Loucy (cell line): ENCODE measurements at regions not wholly inside any gene's neighbourhood (a gene's known extent, or its start where the extent isn't known, plus 50 kb on each side); places are given as distances from the start of the nearest gene placed in this dataset.

ENCODE experiments used
- H2AFZ ChIP-seq: fragments of 200-600 bp; sonication (generic); 2 replicates; pipeline ENCODE4 v1.6.0; 2016; ENCODE audit warnings: antibody characterized with exemption, mild to moderate bottlenecking, low read length, moderate library complexity
- H3F3A ChIP-seq: fragments of 200-600 bp; 2 replicates; pipeline ENCODE4 v1.6.0; 2016; ENCODE audit warnings: antibody characterized with exemption, low read depth, mild to moderate bottlenecking
- H3K27me3 ChIP-seq: fragments of 200-600 bp; sonication (generic); 2 replicates; pipeline ENCODE4 v1.6.1; 2014; ENCODE audit warnings: low read length, mild to moderate bottlenecking; ENCODE audit not compliant: insufficient read depth, poor library complexity, severe bottlenecking
- H3K36me3 ChIP-seq: fragments of 200-600 bp; sonication (generic); 2 replicates; pipeline ENCODE4 v1.6.1; 2016; ENCODE audit warnings: low read length; ENCODE audit not compliant: insufficient read depth
- H3K4me1 ChIP-seq: fragments of 200-600 bp; sonication (generic); 2 replicates; pipeline ENCODE4 v1.5.1; 2014; ENCODE audit warnings: low read length, mild to moderate bottlenecking; ENCODE audit not compliant: insufficient read depth, poor library complexity, severe bottlenecking
- H3K4me2 ChIP-seq: fragments of 200-600 bp; sonication (generic); 2 replicates; pipeline ENCODE4 v1.6.0; 2014; ENCODE audit warnings: antibody characterized with exemption, low read length, low read depth, mild to moderate bottlenecking; ENCODE audit not compliant: poor library complexity, severe bottlenecking
- H3K4me3 ChIP-seq: fragments of 200-600 bp; sonication (generic); 2 replicates; pipeline ENCODE4 v1.5.1; 2014; ENCODE audit warnings: low read length, mild to moderate bottlenecking, mixed read lengths; ENCODE audit not compliant: poor library complexity, severe bottlenecking
- H3K79me2 ChIP-seq: fragments of 200-600 bp; sonication (generic); 2 replicates; pipeline ENCODE4 v1.6.1; 2014; ENCODE audit warnings: low read length; ENCODE audit not compliant: insufficient read depth
- H3K9ac ChIP-seq: fragments of 200-600 bp; sonication (generic); 2 replicates; pipeline ENCODE4 v1.6.0; 2014; ENCODE audit warnings: mild to moderate bottlenecking, low read depth, low read length, moderate library complexity; ENCODE audit not compliant: poor library complexity, severe bottlenecking
- H3K9me2 ChIP-seq: fragments of 200-600 bp; sonication (generic); replicated peaks from 2 replicates; pipeline ENCODE4 v1.6.1; 2016; ENCODE audit warnings: low read depth, low read length, mixed read lengths
- H3K9me3 ChIP-seq: fragments of 200-600 bp; sonication (generic); 2 replicates; pipeline ENCODE4 v1.6.1; 2014; ENCODE audit warnings: mild to moderate bottlenecking, antibody characterized with exemption, low read length, low read depth; ENCODE audit not compliant: insufficient read depth
- H4K20me1 ChIP-seq: fragments of 200-600 bp; sonication (generic); 2 replicates; pipeline ENCODE4 v1.6.0; 2014; ENCODE audit warnings: antibody characterized with exemption, low read length, mild to moderate bottlenecking; ENCODE audit not compliant: insufficient read depth, poor library complexity, severe bottlenecking
- EZH2phosphoT487 ChIP-seq: fragments of 200-600 bp; IDR thresholded peaks from 2 replicates; pipeline ENCODE4 v1.6.1; 2018; ENCODE audit warnings: antibody characterized with exemption, mild to moderate bottlenecking, moderate library complexity, borderline replicate concordance
- TF ChIP-seq, protein P1 (sequence below): fragments of 200-600 bp; sonication (generic); conservative IDR thresholded peaks from 2 replicates; pipeline ENCODE4 v1.5.1; 2014; ENCODE audit warnings: mild to moderate bottlenecking, antibody characterized with exemption, low read length

DNA sequence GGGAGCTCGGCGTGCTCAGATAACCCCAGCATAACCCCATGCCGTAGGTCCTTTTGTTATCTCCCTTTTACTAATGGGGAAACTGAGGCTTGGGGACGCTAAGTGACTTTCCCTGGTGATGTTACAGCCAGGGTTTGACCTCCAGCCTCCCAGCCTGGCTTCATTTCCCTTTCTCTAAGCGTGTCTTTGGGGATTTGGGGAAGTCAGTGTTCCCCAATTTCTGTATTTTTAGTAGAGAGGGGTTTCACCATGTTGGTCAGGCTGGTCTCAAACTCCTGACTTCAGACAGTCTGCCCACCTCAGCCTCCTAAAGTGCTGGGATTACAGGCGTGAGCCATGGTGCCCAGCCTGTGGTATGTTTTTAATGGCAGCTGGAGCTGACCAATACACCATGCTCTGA is 85.4 kb downstream of the PHETA1 start:
- Histone ChIP-seq H3K4me1 (no peaks in the 10 kb centered on the region), H3K9me3 (no peaks in the 10 kb centered on the region), H3K4me2 (no peak overlapping the region), H3K9ac (no peak overlapping the region), H2AFZ (no peak overlapping the region), H3K27me3 (no peaks in the 10 kb centered on the region), H3K4me3 (no peak overlapping the region), H3K36me3 (no peaks in the 10 kb centered on the region), H3F3A (no peaks in the 10 kb centered on the region), H4K20me1 (no peaks in the 10 kb centered on the region), H3K79me2 (no peaks in the 10 kb centered on the region), H3K9me2 (no peaks in the 10 kb centered on the region)
- no peak for TF ChIP-seq EZH2phosphoT487
- TF ChIP-seq, protein P1, sequence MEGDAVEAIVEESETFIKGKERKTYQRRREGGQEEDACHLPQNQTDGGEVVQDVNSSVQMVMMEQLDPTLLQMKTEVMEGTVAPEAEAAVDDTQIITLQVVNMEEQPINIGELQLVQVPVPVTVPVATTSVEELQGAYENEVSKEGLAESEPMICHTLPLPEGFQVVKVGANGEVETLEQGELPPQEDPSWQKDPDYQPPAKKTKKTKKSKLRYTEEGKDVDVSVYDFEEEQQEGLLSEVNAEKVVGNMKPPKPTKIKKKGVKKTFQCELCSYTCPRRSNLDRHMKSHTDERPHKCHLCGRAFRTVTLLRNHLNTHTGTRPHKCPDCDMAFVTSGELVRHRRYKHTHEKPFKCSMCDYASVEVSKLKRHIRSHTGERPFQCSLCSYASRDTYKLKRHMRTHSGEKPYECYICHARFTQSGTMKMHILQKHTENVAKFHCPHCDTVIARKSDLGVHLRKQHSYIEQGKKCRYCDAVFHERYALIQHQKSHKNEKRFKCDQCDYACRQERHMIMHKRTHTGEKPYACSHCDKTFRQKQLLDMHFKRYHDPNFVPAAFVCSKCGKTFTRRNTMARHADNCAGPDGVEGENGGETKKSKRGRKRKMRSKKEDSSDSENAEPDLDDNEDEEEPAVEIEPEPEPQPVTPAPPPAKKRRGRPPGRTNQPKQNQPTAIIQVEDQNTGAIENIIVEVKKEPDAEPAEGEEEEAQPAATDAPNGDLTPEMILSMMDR: no peak

DNA sequence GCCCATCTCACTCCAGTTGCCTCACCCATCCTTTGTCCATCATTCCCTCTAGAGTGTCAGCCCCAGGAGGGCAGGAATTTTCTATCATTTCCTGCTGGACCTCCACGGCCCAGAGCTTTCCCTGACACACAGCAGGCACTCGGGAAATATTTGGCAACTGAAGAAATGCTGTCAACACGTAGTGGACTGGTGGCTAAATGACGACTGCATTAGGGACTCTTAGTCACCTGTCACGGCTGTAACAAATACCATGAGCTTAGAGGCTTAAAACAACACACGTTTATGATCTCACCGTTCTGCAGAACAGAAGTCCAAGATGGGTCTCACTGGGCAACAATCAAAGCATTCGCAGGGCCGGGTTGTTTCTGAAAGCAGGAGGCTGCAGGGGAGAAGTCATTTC is 91.3 kb downstream of the PHETA1 start:
- H3K27me3 ChIP-seq: no peaks in the 10 kb centered on the region
- no peak overlapping the region for H3K9ac ChIP-seq
- no peaks in the 10 kb centered on the region for H3K36me3 ChIP-seq
- H3K9me3 ChIP-seq: no peaks in the 10 kb centered on the region
- H3F3A ChIP-seq: no peaks in the 10 kb centered on the region
- no peaks in the 10 kb centered on the region for H3K4me1 ChIP-seq
- no peaks in the 10 kb centered on the region for H3K9me2 ChIP-seq
- H3K4me3 ChIP-seq: no peak overlapping the region
- H3K4me2 ChIP-seq: no peak overlapping the region
- H2AFZ ChIP-seq: no peak overlapping the region
- no peaks in the 10 kb centered on the region for H3K79me2 ChIP-seq
- TF ChIP-seq, protein P1: no peak
- TF ChIP-seq EZH2phosphoT487: no peak
- H4K20me1 ChIP-seq: no peaks in the 10 kb centered on the region

DNA sequence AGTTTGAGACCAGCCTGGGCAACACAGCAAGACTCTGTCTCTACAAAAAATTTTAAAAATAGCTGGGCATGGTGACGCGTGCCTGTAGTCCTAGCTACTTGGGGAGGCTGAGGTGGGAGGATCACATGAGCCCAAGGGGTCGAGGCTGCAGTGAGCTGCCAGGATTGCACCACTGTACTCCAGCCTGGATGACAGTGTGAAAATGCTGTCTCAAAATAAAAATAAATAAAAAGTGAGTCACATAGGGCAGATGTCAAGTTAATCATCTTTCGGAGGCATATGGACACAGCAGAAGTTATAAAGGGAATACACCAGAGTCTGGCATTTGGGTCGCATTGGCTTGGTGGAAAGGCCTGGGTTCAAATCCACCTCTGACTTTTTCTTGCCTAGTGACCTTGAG is 92.7 kb downstream of the PHETA1 start:
- Histone ChIP-seq H3K4me1 (no peaks in the 10 kb centered on the region), H3F3A (no peaks in the 10 kb centered on the region), H3K4me2 (no peak overlapping the region), H2AFZ (no peak overlapping the region), H3K9me2 (no peaks in the 10 kb centered on the region), H3K9ac (no peak overlapping the region), H3K79me2 (no peaks in the 10 kb centered on the region), H4K20me1 (no peaks in the 10 kb centered on the region), H3K9me3 (no peaks in the 10 kb centered on the region), H3K27me3 (no peaks in the 10 kb centered on the region), H3K36me3 (no peaks in the 10 kb centered on the region), H3K4me3 (no peak overlapping the region)
- TF ChIP-seq, protein P1: no peak
- TF ChIP-seq EZH2phosphoT487: no peak
